Stimulated activated CD4-positive, alpha-beta T cell treated with anti-CD3 and anti-CD28 coated beads, Interleukin-12 subunit alpha, Interleukin-12 subunit beta, amount 100 ng/mL, for 4 hours (primary cell): ENCODE measurements at regions not wholly inside any gene's neighbourhood (a gene's known extent, or its start where the extent isn't known, plus 50 kb on each side); places are given as distances from the start of the nearest gene placed in this dataset.

Experiments
- DNase-seq: peaks from one replicate; pipeline ENCODE4 v3.0.0-alpha.2; 2020

GRCh38 chr17:72479113-72479512 lies 358.3 kb downstream of the SOX9 start:
- DNase-seq = no peak

- DNase-seq = no peak
Measured at GRCh38 chr17:72481572-72481971, 360.8 kb downstream of the SOX9 start.

- no peak for DNase-seq
Measured at GRCh38 chr17:72485596-72485995, 364.8 kb downstream of the SOX9 start.

DNA sequence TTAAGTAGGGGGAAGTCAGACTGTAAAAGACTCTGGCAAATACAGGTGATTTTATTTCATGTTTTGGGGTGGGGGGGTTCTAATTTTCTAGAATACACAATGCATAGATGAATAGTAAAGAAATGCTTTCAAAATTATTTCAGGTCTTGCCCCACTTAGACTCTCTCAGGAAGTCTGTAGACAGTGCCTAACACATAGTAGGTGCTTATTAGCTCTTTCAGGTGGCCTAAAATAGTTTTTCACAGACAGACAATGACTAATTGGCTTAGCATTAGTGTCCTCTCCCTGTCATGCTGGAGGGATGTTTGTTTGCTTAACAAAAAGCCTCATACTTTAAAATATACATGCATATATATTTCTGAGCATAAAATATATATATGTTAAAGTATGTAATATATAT lies 366.0 kb downstream of the SOX9 start:
- no peak for DNase-seq

DNA sequence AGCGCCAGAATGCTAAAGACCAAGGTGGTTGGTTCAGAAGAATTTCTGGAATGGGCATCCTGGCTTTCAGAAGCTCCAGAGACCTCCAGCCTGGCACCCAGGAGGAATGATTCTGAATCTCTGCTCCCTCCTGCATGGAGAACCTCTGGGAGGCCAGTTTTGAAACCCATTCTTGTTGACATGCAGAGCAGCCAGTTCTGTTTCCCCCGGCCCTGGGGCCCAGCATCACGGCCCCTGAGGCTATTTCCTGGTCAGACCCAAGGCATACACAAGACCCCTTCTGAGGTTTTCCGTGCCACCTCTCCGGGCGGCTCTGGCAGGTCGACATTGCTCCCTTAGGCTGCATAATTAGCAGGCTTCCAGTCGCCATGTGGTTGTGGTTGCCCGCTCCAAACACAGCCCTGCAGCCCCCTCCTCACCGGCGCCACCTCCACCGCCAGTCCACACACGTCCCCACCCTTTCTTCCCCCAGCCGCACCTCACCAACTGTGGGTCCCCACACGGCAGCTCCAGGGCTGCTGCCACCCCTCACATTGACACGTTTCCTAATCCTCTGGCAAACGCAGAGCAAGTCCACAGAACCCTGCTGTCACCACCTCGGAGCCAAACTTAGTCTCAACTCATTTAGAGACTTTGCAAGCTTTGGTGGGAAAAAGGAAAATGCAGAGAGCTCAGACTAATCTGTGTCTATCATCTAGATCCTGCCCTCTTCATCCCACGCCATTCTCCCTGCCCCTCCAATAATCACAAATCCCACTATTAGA lies 367.1 kb downstream of the SOX9 start:
- no peak for DNase-seq

- DNase-seq = no peak
Measured at GRCh38 chr17:72488555-72489271, 367.9 kb downstream of the SOX9 start.

DNA sequence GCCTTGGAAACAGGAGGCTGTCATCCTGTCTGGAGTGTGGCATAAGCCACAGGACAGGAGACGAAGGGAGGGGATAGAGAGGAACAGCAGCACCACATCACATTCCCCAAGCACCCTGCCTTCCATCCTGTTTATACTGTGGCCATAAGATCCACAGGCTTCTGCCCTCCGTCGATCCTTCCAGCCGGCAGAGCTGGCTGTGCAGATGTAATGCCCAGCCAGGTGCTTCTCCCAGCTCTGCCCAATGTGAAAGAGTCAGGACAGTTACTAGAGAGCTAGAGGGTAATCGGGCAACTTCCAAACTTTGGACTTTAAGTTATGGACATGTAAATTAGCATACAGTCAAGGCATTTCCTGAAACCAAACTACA lies 368.4 kb downstream of the SOX9 start:
- no peak for DNase-seq

DNA sequence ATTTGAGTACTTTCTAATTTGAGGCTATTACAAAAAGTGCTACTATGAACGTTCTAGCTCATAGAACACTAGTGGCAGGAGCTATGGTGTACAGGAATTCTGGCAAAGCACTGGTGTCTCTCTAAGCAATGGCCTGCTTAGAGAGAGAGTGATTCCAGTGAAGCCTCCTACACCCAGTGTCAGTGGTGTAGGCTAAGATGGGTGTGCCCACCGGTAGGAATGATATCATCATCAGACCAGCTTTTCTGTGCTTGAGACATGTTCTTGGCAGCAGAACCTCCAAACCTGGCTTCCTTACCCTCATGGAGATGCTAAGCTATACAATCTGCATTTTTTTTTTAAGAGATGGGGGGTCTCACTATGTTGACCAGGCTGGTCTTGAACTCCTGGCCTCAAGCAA lies 370.3 kb downstream of the SOX9 start:
- DNase-seq = no peak

DNA sequence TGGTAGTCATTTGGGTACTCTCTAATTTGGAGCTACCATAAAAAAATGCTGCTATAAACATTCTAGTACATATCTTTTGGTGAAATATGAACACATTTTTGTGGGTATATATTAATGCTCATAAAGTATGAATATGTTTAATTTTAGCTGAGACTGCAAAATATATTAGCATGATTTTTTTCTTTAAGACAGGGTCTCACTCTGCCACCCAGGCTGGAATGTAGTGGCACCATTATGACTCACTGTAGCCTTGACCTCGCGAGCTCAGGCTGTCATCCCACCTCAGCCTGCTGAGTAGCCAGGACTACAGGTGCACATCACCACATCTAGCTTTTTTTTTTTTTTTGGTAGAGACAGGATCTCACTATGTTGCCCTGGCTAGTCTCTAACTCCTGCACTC lies 371.7 kb downstream of the SOX9 start:
- no peak for DNase-seq

DNA sequence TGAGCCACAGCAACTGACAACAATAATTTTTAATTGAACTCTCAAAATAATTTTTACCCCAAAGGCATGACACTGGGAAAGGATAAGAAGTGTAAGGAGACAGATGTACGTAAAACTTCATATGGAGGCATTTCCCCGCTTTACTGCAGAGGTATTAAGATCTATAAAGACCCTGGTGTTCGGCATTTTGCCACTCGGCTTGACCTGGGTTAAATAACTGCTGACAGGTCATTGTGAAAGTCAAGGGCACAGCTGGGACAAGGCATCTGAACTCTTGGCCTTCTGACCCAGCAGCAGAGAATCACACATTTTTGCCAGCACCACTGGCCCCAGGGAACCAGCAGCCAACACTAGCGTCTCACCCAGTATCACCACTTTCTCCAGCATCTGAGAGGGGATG lies 372.1 kb downstream of the SOX9 start:
- no peak for DNase-seq

DNA sequence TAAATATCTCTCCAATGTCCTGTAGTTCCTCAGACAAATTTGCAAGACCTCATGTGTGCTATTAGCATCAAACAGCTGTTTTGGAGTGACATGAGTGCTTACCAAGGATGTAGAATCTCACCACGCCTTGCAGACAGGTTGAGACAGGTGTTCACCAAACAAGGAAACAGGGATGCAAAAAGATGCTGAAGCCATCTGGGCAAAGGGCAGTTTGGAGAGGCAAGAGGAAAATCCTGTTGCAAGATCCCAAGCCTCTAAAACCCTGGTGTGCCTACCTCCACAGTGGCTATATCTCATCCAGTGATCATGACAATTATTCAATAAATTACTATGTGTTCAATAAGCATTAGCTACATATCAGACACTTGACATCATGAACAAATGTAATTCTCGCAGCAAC lies 373.7 kb downstream of the SOX9 start:
- no peak for DNase-seq

- no peak for DNase-seq
Measured at GRCh38 chr17:72496461-72496860, 375.6 kb downstream of the SOX9 start.

- DNase-seq = no peak
Measured at GRCh38 chr17:72497915-72498314, 377.1 kb downstream of the SOX9 start.

DNA sequence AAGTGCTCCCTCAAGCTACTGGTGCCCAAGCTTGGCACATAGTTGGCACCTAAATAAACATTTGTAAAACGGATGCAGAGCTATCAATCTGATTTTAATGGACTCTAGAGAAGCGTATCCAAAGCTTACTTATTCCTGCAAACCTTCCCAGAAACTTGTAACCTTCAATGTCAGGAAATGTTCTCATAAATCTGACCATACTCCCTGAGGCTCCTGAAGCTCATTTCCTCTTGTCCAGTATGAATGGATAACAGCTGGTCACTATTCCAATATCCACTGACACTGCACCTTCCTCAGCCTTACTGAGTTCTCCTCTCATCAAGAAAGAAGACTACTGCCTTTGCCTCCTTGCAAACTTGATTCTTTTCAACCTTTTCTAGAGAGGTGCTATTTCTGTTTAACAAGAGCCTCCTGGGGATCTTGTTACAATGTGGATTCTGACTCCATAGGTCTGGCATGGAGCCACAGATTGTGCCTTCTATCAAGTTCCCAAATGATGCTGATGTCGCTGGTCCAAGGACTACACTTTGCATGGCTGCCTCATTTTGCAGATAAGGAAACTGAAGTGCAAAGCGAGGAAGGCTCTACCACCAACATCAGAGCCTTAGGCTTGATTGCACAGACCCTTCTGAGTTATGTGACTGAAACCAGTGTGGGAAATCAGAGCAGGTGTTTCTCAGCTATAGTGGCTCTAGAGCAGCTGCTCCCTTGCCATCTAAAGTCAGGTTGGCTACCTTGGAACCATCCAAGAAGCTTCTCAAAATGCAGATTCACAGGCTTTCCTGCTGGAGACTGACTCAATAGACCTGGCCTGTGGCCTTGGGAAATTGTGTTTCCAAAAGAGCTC lies 377.8 kb downstream of the SOX9 start:
- no peak for DNase-seq

DNA sequence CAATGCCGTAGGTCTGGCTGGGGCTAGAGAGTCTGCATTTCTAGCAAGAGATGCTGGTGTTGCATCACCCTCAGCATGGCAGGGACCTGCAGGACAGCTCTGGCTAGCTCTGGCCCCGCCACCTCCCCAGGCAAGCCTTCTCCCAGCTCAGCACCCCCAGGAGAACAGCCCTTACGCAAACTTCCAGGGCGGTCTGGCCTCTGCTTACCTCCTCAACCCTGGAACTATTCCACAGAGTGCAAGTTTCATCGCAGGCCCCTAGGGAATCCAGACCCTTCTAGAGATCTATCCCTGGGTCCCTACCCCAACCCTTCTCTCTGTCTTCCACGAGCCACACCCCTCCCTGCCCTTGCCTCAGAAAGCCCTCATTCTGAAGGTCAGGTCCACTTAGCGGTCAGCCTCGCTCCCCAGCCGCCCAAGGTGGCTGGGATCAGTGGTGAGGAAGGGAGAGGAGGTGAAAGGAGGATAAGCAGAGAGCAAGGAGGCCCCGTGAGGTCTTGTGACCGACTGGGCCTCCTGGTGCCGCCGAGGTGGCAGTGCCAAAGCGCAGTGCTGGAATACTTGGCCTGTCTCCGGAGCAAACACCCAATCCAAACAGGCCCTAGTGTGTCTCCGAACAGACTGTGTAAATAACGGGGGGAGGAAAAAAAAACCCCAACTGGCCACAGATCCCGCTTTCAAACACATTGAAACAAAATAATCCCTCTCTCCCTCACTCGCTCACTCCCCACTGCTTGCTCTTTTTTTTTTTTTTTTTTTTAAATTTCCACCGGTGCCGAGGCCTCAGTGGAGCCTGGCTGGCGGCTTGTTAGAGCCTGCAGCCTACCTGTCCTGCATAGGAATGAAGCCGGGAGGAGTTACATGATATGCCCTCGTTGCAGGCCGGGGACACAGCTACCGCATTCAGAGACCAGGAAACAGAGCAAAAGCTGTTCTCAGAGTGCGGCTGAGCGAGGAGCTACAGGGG lies 380.9 kb downstream of the SOX9 start:
- DNase-seq = no peak

- no peak for DNase-seq
Measured at GRCh38 chr17:72502371-72503341, 381.8 kb downstream of the SOX9 start.

GRCh38 chr17:72503556-72503955 lies 382.7 kb downstream of the SOX9 start:
- DNase-seq = no peak

GRCh38 chr17:72504783-72505182 lies 384.0 kb downstream of the SOX9 start:
- DNase-seq = no peak

DNA sequence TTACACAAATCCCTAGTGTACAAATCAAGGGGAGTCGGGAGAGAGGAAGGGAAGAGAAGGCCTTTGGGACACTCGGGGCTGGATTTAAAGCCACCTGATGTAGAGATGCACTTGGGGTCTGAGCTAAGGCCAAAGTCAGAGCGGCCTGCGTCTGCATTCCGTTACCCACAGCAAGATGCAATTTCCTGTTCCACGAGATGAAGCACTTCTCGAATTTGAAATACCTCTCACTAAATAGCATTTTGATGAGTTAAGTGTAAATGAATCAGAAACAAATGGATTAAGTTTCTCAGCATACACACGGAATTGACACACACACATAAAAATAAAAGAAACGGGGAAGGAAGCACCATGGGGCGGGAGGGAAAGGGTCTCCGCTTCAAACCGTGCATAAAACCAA lies 386.0 kb downstream of the SOX9 start:
- no peak for DNase-seq

DNA sequence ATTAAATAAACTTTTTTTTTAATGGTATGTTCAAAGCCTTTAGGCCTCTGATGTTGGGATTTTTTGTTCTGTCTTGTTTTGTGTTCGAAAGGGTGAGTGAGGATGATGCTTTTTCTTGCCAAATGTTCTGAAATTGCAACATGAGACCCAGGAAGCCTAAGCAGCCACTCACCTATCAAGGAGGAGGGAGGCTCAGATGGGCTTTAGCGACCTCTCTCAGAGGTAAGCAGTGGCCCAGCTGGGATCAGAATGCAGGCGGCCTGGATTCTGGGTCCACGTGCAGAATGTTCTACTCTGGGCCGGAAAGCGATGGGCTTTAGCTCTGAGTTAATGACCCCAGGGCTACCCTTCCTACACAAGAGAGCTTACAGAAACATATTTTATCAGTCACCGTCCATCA lies 386.6 kb downstream of the SOX9 start:
- DNase-seq = no peak

- no peak for DNase-seq
Measured at GRCh38 chr17:72510351-72511016, 389.7 kb downstream of the SOX9 start.
